ENCODE measurements at regions not wholly inside any gene's neighbourhood (a gene's known extent, or its start where the extent isn't known, plus 50 kb on each side); places are given as distances from the start of the nearest gene placed in this dataset.
A peak's percentile ranks its signal among the peaks of the same experiment; 100 is the strongest.

GRCh38 chr4:53913771-53914170 is 150.6 kb downstream of the CHIC2 start:
- no peak for DNase-seq
- Histone ChIP-seq H3K27me3 (ENCODE audit: low read depth) (peaks cover 50% of the 10 kb centered on the region), H3K27ac (replicated peaks) (no peak overlapping the region), H3K9me3 (replicated peaks) (no peaks in the 10 kb centered on the region), H3K36me3 (no peaks in the 10 kb centered on the region), H3K4me3 (no peak overlapping the region), H3K4me1 (peaks cover 7% of the 10 kb centered on the region)
- TF ChIP-seq, protein P1, sequence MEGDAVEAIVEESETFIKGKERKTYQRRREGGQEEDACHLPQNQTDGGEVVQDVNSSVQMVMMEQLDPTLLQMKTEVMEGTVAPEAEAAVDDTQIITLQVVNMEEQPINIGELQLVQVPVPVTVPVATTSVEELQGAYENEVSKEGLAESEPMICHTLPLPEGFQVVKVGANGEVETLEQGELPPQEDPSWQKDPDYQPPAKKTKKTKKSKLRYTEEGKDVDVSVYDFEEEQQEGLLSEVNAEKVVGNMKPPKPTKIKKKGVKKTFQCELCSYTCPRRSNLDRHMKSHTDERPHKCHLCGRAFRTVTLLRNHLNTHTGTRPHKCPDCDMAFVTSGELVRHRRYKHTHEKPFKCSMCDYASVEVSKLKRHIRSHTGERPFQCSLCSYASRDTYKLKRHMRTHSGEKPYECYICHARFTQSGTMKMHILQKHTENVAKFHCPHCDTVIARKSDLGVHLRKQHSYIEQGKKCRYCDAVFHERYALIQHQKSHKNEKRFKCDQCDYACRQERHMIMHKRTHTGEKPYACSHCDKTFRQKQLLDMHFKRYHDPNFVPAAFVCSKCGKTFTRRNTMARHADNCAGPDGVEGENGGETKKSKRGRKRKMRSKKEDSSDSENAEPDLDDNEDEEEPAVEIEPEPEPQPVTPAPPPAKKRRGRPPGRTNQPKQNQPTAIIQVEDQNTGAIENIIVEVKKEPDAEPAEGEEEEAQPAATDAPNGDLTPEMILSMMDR (IDR thresholded peaks at IDR 0.05; ENCODE audit: borderline replicate concordance), result no peak
- intact Hi-C loops (cut with micrococcal nuclease), result no loop called here

- TF ChIP-seq, protein P1 (IDR thresholded peaks at IDR 0.05; ENCODE audit: borderline replicate concordance), result no peak
- intact Hi-C loops (cut with micrococcal nuclease), result no loop called here
- no peak overlapping the region for H3K4me3 ChIP-seq
- DNase-seq, result no peak
- H3K27me3 ChIP-seq (ENCODE audit: low read depth), result peaks cover 53% of the 10 kb centered on the region
- H3K36me3 ChIP-seq, result no peaks in the 10 kb centered on the region
- H3K4me1 ChIP-seq, result peaks cover 15% of the 10 kb centered on the region
- H3K9me3 ChIP-seq (replicated peaks), result no peaks in the 10 kb centered on the region
- H3K27ac ChIP-seq (replicated peaks), result no peak overlapping the region
Observed at GRCh38 chr4:53912766-53913497, 151.5 kb downstream of the CHIC2 start.

DNA sequence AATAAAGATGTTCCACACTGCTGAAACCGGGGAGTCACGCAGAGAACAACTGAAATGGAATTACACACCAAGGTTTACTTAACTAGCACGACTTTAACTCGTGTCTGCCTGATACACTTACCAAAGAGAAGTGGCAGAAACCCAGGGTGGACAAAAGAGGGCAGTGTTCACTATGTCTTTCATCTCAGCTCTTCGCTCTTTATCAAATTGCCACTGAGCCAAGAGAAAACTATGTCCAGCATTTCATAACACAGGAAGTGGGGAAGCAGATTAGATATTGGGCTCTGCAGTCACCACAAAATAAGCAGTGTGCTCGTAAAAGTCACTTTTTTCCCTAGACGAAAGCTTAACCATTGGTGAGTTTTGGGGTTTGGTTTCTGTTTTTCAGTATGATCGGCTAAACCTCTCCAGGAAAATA is 155.7 kb downstream of the CHIC2 start:
- no peak for DNase-seq
- Histone ChIP-seq H3K36me3 (no peaks in the 10 kb centered on the region), H3K4me1 (peaks cover 35% of the 10 kb centered on the region), H3K27me3 (ENCODE audit: low read depth) (peaks cover 77% of the 10 kb centered on the region), H3K27ac (replicated peaks) (peak overlapping the region; percentile 53), H3K4me3 (peak overlapping the region; percentile 46), H3K9me3 (replicated peaks) (no peaks in the 10 kb centered on the region)
- TF ChIP-seq, protein P1 (IDR thresholded peaks at IDR 0.05; ENCODE audit: borderline replicate concordance), result peak; percentile 77
- intact Hi-C loops (cut with micrococcal nuclease), result loop anchor here (5.0 kb wide), 1 partner anchor 319 kb away; the partner anchor contains the start of gene PDGFRA

DNA sequence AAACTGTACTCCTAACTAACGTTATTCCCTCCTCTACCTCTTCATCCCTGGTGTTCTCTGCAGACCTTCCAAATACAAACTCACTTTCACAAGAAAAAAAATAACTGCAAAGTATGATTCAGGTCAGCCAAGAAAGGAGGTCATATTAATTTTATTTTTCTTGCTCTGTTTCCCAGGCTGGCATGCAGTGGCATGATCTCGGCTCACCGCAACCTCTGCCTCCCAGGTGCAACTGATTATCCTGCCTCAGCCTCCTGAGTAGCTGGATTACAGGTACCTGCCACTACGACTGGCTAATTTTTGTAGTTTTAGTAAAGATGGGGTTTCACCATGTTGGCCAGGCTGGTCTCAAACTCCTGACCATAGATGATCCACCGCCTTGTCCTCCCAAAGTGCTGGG is 156.6 kb downstream of the CHIC2 start:
- intact Hi-C loops (cut with micrococcal nuclease), result loop anchor here (5.0 kb wide), 1 partner anchor 320 kb away; the partner anchor contains the start of gene PDGFRA
- TF ChIP-seq, protein P1 (IDR thresholded peaks at IDR 0.05; ENCODE audit: borderline replicate concordance), result no peak

GRCh38 chr4:53906606-53907190 is 157.7 kb downstream of the CHIC2 start:
- peaks cover 35% of the 10 kb centered on the region for H3K4me1 ChIP-seq
- H3K27me3 ChIP-seq (ENCODE audit: low read depth), result peaks cover 82% of the 10 kb centered on the region
- H3K4me3 ChIP-seq, result peak overlapping the region; percentile 55
- H3K9me3 ChIP-seq (replicated peaks), result no peaks in the 10 kb centered on the region
- intact Hi-C loops (cut with micrococcal nuclease), result loop anchor here (5.0 kb wide), 1 partner anchor 321 kb away; the partner anchor contains the start of gene PDGFRA
- no peaks in the 10 kb centered on the region for H3K36me3 ChIP-seq
- TF ChIP-seq, protein P1 (IDR thresholded peaks at IDR 0.05; ENCODE audit: borderline replicate concordance), result no peak
- peak overlapping the region; percentile 52 for H3K27ac ChIP-seq (replicated peaks)
- DNase-seq, result no peak

More for the DNA sequence above, 156.6 kb downstream of the CHIC2 start:
- peaks cover 82% of the 10 kb centered on the region for H3K27me3 ChIP-seq (ENCODE audit: low read depth)
- no peak overlapping the region for H3K4me3 ChIP-seq
- H3K27ac ChIP-seq (replicated peaks), result peak overlapping the region; percentile 53
- no peaks in the 10 kb centered on the region for H3K9me3 ChIP-seq (replicated peaks)
- H3K36me3 ChIP-seq, result no peaks in the 10 kb centered on the region
- no peak for DNase-seq
- H3K4me1 ChIP-seq, result peaks cover 35% of the 10 kb centered on the region
